CMK (cell line): ENCODE measurements at regions not wholly inside any gene's neighbourhood (a gene's known extent, or its start where the extent isn't known, plus 50 kb on each side); places are given as distances from the start of the nearest gene placed in this dataset.
"Not testable (repeated sequence)": the region's sequence is repeated elsewhere in the genome, so short reads cannot be mapped to it uniquely, and the experiment has no call there.

Experiments
- DNase-seq: peaks from one replicate; pipeline ENCODE4 v3.0.0-alpha.2; 2010; ENCODE audit warnings: low read depth

DNA sequence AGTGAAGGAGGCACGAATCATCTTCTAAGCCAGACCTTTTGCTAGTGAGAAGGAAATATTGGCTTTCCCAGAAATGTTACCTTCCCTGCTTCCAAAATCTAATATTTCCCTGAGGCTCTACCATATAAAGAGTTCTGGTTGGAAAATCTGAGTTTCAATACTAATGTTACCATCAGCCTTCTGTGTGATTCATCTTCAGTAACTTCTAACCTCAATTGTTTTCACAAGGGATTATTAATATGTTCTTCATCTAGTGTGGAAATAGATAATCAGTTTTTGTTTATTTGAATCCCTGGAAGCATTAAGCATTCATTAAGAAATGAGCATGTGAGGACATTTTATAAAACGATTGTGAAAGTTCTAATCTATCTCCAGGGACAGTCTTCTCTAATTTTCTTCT, 720.9 kb downstream of the AACS start:
- no peak for DNase-seq

DNA sequence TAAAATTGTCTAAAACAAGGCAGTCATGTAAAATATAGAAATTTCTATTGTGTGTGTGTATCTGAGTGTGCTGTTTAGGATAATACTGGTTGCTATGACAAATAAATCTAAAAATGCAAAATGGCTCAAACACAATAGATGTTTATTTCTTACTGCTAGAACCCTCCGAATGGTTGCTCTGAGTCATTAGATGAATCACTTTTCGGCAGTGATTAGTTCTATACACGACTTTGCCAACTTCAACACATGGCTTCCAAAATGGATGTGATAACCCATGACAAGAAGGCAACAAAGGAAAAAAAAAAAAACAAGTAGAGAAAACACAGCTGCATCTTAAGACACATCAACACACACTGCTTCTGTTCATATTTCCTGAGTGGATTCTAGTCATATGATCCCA, 729.2 kb downstream of the AACS start:
- DNase-seq: no peak

DNA sequence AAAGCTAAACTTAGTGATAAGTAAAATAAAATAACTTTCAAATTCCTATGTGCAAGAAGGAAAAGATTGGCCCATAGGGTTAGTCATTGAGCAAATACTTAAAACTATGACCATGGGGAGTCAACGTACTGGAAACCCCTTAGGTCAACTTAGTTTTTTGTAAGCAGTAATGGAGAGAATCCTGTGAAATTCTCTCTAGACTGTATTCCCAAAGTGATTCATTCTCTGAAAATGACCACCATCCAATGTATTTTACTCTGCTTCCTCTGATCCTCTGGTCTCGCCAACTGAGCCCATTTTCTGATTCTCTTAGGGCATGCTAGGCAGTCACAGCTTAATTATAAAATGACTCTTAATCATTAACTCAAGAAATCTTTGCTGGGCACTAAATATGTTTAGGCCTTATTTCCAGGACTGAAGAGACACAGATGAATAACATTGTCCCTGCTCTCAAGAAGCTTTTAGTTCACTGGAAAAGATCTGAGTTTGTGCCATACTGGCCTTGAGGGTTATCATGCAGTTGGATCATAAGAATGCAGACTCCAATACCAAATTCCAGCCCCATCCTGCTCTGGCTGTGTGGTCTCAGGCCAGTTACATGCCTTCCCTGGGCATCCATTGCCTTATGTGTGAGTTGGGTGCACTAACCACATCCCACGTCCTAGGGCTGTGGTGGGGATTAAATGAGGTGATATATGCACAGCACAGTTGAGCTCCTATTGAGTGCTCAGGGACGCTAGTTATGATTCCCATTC, 732.4 kb downstream of the AACS start:
- no peak for DNase-seq

DNA sequence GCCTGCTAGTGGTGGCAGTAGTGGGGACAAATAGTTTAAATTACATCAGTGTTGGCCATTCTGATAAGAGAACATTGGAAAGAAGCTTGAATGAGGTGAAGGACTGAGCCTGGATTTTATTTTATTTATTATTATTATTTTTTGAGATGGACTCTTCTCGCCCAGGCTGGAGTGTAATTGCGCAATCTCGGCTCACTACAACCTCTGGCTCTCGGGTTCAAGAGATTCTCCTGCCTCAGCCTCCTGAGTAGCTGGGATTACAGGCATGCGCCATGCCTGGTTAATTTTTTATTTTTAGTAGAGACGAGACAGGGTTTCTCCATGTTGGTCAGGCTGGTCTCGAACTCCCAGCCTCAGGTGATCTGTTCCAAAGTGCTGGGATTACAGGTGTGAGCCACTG, 739.4 kb downstream of the AACS start:
- DNase-seq: no peak

DNA sequence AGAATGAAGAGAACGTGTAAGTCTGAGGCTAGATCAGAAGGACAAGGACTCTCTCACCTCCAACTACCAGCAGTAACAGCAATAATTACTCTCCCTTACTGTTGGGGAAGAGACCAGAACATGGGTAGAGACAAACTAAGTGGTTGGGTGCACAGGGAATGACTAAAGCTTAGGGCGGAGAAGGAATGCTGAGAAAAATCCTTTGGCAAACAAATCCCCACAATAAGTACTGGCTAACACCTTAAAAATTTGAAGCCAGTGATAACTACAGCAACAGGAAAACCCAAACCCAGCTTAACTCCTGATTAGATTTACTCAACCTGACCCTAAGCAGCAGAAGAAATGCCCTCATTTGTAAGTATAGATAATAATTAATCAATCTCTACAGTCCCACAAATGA, 759.0 kb downstream of the AACS start:
- no peak for DNase-seq

DNA sequence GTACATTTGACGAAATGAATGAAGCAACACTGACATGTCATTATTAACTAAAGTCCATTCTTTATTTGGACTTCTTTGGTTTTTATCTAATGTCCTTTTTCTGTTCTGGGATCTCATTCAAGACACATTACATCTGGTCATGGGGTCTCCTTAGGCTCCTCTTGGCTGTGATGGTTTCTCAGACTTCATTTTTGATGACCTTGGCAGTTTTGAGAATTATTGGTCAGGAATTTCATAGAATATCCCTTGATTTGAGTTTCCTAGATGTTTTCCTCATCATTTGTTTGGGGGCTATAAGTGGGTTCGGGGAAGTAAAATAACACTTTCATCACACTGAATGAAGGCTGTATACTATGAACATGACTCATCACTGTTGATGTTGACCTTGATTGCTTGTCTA, 770.6 kb downstream of the AACS start:
- no peak for DNase-seq

DNA sequence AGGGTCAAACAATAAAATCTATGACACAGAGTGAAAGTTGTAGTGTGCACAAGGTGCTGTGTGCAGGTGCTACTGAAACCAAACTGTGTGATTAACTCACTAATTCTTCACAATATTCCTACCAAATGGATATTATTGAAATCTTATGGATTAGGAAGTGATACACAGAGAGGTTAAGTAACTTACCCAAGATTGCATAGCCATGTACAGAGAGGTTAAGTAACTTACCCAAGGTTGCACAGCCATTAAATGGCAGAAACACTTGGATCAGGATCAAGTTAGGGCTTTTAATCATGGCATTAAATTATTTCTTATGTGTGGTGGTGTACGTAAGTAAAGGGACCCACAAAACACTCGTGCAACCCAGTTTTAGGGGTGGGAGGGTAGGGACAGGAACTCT, 771.4 kb downstream of the AACS start:
- no peak for DNase-seq

DNA sequence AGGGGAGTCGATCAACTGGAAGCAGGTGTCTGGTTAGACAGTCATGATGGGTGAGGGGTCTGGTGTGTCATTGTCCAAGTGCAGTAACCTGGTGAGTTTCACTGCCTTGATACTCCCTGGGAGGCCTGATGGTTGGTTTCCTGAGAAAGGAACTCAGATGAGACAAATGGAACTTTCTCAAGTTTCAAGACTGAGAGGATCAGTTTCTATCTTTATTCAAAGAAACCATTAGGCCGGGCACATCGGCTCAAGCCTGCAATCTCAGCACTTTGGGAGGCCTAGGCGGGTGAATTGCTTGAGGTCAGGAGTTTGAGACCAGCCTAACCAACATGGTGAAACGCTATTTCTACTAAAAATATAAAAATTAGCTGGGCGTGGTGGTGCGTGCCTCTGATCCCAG, 776.1 kb downstream of the AACS start:
- DNase-seq: no peak

DNA sequence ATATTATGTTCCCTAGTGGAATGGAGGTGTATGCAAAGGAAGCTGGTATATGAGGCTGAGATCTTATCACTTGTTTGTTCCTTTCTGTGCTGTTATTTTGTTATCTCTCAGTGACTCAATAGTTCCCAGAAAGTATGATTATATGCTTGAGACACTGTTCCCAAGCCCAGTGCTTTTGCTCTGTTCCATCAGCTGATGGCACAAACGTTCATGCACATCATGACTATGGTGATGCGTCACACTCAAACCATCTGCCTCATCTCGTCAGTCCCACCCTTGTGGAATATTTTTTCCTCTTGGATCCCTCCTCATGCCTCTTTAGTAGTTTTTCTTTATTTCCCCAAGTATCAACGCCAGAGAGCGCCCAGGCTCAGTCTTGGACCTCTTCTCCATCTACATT, 786.9 kb downstream of the AACS start:
- DNase-seq: no peak

DNA sequence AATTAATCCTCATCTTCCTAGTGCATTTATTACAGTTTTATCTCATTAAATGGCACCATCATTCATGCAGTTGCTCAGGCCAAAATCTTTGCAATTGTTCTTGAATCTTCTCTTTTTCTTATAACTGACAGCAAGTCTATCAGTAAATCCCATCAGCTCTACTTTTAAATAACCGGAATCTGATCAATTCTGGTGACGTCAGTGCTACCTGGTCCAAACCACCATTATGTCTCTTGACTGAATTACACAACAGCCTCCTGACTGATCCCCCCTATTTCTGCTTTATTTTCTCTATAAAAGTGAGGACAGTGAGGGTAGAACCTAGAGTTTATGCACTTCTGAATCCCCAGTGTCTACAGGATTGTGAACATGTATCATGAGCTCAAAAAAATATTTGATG, 787.4 kb downstream of the AACS start:
- DNase-seq: no peak

DNA sequence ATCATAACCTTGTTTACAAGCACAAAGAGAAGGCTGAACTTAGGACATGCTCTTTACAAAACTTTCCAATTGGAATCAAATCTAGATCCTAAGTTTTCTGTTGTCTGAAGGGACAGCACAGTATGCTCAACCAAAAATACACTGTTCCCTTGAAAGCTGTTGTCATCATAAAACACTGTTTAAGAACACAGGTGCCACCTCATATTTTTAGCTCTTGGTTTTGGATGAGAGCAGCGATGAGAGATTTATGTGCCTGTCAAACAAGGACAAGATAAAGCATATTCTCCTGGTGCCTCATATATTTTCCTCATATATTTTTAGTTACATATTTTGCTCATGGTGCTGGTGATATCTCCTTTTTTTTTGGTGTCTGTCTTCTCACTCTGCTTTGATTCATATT, 788.4 kb downstream of the AACS start:
- DNase-seq: no peak

DNA sequence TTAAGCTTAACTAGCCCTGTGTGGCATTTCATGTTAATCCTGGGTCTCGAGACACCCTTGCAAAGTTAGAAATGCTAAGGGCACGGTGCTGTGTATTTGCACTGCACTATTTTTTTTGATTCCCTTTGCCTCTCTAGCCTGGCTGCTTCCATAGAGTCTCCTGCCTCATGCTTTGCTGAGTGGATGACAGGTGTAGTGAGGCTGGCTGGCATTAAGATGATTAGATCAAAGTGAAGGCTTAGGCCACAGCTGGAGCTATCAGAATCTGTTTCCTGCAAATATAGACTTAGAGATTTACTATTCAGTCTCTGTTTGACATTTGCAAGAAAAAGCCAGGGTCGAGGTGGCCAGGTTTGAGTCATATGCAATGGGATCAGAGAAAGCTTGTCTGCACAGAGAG, 791.1 kb downstream of the AACS start:
- DNase-seq: no peak

DNA sequence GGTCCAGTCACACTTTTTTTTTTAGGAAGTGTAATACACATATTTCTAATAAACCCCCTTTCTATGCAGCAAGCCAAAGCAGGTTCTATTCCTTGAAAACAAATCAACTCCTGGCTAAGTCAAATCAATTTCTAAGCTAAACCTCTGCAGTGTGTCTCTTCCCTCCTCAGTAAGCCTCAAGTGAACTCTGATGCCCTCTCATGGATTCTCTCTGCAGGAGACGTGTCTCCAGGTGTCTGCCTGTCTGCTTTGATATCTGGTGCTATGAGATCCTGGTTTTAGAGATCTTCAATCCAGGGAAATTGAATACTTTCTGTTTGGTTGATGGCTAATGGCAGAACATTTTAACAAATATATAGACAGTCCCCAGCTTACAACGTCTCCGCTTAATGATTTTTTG, 791.7 kb downstream of the AACS start:
- no peak for DNase-seq

DNA sequence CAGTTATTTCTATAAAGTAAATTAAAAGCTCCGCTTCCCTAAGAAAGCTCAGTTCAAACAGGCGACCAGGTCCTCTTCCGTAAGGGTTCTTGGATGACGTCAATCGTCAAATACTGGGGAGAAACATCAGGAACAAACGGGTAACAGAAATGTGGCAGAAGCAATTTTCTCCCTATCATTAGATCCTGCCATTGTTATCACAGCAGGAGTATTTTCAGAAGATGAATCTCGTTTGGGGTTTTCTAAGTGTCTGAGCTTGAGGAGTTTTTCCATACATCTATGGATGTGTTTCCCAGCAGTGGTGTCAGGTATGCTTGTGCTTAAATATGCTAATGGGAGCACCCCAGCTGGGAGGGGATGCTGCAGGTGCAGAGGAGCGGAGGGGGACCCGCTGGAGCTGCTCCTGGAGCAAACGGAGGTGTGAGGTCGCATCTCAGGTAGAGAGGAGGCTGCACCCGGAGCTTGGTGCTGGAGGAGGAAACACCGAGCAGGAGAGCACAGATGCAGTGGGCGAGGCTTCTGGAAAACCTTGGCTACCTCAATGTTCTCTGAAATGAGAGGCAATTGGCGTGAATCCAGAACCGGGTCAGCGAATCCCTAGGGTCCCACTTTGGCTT, 795.5 kb downstream of the AACS start:
- no peak for DNase-seq

DNA sequence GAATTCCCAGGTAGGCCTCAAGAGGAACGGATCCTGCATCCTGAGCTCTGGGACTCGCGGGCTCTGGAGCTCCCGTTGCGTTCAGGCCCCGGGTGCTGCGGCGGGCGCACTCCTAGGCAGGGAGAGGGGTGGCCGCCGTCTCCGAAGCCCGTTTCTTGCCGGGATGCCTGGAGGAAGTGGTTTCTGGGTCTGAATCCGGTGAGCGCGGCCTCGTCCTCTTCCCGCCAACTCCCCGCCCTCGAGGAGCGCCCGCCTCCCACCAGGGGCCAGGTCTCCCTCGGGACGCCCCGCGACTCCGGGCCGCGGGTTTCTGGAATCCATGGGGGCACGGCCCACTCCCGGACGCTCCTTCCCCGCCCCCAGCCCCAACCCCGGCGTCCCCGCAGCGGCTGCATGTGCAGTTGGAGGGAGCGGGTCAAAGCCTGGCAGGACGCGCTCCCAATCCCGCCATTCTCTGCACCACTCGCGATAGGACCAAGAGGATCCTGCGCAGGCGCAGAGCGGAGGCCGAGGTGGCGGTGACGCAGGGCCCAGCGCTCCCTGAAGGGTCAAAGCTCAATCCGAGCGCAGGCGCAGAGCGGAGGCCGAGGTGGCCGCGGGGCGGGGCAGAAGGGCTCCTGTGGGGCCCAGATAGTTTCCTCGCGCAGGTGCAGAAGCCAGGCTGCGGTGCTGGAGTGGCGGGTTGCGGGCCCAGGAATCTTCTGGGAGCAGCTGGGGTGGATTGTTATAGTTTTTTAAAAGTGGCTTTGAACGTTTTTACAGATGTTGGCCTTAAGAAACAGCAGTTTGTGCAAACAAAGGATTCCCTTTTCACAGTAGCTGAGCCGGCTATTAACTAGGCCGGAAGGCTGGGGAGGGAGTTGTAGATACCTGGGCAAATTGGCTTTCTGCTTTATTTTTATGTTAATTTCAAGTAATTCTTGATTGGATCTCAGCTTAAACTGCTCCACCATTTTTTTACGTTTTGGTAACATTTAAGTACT, 796.4 kb downstream of the AACS start:
- no peak for DNase-seq

DNA sequence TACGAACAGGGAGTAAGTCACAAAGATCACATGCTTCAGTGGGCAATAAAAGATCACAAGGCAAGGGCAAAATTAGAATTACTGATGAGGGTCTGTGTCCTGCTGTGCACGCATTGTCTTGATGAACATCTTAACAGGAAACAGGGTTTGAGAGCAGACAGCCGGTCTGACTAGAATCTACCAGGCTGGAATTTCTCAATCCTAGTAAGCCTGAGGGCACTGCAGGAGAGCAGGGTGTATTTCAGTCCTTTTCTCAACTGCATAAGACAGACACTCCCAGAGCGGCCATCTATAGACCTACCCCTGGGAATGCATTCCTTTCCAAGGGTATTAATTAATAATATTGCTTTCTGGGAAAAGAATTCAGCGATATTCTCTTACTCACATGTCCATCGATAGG, 800.0 kb downstream of the AACS start:
- not testable (repeated sequence) for DNase-seq

DNA sequence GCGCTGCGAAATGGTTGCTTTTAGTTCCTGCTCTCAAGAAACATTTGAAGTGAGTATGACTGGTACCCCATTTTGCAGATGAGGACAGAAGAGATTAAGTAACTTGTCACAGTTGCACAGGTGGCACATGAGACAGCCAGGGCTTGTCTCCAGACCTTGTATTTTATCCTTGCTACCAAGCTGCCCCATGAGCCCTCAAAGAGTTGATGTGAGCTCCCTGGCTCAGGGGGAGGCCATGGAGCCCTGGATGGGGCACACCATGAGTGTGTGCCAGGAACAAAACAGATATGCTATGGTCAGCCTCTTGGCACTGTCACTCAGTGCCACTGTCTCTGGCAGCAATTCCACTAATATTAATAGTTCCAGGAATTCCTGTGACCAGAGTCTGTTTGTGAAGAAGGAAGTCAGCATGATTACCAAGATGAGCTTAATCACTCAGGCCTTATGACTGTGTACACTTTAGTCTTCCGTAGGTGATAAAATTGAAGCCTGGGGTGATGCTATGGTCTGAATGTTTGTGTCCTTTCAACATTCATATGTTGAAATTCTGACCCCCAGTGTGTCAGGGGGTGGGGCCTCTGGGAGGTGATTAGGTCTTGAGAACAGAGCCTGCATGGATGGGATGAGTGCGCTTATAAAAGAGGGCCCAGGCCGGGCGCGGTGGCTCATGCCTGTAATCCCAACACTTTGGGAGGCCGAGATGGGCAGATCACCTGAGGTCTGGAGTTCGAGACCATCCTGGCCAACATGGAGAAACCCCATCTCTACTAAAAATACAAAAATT, 806.8 kb downstream of the AACS start:
- no peak for DNase-seq

DNA sequence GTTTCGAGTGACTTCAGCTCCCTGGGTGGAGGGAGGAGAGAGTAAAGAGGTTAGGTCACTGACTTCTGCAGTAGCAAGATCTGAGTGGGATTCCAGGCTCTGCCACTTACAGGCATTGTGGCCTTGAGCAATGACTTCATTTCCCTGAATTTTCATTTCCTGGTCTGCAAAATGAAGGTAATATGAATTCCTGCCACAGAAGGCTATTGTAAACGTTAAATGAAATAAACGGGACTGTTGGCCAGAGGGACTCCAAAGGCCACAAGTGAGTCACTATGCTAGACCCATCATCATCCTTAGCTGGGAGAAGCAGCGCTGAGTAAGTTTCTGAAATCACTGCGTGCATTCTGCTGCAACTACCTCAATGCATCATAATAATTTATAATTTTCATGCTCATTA, 807.8 kb downstream of the AACS start:
- no peak for DNase-seq

DNA sequence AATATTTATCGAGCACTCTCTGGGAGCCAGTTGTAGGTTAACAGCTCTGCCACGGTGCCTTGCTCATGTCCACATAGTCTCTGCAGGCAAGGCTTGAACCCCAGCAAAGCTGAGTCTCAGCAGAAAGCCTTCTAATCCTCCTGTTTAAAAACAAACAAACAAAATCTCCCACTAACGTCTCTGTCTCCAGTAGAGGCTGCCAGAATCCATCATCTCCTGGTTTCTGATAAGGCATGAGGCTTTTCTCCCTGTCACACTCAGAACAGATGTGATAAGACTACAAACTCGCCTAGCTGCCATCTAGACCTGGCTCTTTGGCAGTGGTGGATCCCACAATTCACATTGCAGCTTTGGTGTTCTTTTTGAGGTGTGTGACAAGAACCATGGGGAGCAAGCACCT, 813.2 kb downstream of the AACS start:
- no peak for DNase-seq

DNA sequence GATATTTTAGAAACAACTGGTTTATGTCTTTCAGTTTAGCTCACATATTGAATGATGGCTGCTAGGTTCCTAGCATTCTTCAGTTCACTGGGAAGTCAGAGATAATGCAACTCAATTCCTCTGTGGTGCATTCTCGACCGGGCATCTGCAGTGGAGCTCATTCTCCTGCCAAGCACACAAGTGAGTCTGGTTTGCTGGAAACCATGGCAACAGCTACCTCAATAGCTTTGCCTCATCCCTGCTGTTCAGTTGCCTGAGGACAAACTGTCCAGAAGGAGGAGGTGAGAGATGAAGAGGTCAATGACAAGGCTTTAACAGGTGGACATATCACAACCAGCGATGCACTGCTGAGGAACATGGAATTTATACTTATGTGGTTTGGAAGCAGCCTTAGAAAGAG, 816.9 kb downstream of the AACS start:
- DNase-seq: no peak

DNA sequence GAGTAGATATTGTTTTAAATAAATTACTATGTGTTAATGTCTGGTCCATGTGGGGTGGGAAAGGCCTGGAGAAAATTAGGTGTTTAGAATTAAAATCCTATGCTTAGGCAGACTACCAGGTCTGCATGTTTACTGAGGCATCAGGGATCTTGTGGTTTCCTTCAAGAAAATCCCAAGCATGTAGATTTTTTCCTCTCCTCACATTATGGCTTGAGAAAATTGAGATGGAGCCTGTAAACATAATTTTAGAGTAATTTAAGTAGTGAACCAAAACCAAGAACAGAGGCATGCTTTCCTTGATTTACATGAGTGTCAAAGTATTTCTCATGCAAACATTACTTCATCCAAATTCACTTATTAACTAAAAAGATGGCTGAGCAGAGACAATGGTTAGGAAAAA, 823.7 kb downstream of the AACS start:
- DNase-seq: no peak

DNA sequence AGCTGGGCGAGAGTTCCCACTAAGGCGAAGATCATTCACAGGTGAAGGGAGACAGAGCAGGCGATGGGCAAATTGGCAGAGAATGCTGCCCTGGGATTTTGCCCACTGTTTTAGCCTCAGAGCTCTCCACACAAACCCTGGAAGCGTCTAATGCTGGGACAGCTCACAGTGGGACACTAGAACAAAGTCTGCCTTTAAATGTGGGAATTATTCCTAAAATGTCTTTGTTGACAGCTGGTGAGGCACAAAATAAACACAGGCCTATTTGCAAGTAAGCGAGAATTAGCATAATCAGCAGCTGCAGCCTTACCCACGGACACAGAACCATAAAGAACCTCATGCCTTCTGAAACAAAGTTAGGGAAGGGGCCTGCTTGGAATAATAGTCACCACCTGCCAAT, 824.5 kb downstream of the AACS start:
- no peak for DNase-seq
